Erythroblast (primary cell): ENCODE measurements at regions not wholly inside any gene's neighbourhood (a gene's known extent, or its start where the extent isn't known, plus 50 kb on each side); places are given as distances from the start of the nearest gene placed in this dataset.

Experiments
- GATA1 ChIP-seq: IDR thresholded peaks from 2 replicates; pipeline ENCODE4 v1.6.1; 2011; ENCODE audit warnings: low read depth, mild to moderate bottlenecking, control low read depth, low read length, moderate library complexity
- POLR2A ChIP-seq: IDR thresholded peaks from 2 replicates; pipeline ENCODE4 v1.6.1; 2011; ENCODE audit warnings: mild to moderate bottlenecking, low read length

- TF ChIP-seq POLR2A: no peak
- no peak for TF ChIP-seq GATA1
Observed at GRCh38 chr4:155523358-155523757, 143.3 kb upstream of the GUCY1A1 start.
